IMR-90 (cell line): ENCODE measurements at regions not wholly inside any gene's neighbourhood (a gene's known extent, or its start where the extent isn't known, plus 50 kb on each side); places are given as distances from the start of the nearest gene placed in this dataset.

Experiments used
- BHLHE40 ChIP-seq: fragments of 150-350 bp; IDR thresholded peaks from 2 replicates; pipeline ENCODE4 v1.6.1; 2016; ENCODE audit warnings: mild to moderate bottlenecking, low read depth, low read length
- CEBPB ChIP-seq: IDR thresholded peaks from 2 replicates; pipeline ENCODE4 v1.6.1; 2012; ENCODE audit warnings: low read depth, low read length, improper control_type of control experiment
- CHD1 ChIP-seq: IDR thresholded peaks from 2 replicates; pipeline ENCODE4 v1.6.1; 2012; ENCODE audit warnings: low read depth, low read length, improper control_type of control experiment
- FOS ChIP-seq: fragments of 150-350 bp; IDR thresholded peaks from 2 replicates; pipeline ENCODE4 v1.6.1; 2016; ENCODE audit warnings: low read depth, low read length
- MAFK ChIP-seq: IDR thresholded peaks from 2 replicates; pipeline ENCODE4 v1.6.1; 2012; ENCODE audit warnings: low read depth, low read length, improper control_type of control experiment
- MXI1 ChIP-seq: IDR thresholded peaks from 2 replicates; pipeline ENCODE4 v1.6.1; 2012; ENCODE audit warnings: low read depth, mild to moderate bottlenecking, low read length, moderate library complexity, borderline replicate concordance
- POLR2A ChIP-seq: IDR thresholded peaks from 2 replicates; pipeline ENCODE4 v1.6.1; 2012; ENCODE audit warnings: mild to moderate bottlenecking, low read depth, low read length
- RAD21 ChIP-seq: IDR thresholded peaks from 2 replicates; pipeline ENCODE4 v1.6.1; 2012; ENCODE audit warnings: low read length, improper control_type of control experiment
- RCOR1 ChIP-seq: IDR thresholded peaks from 2 replicates; pipeline ENCODE4 v1.6.1; 2012; ENCODE audit warnings: mild to moderate bottlenecking, low read length, improper control_type of control experiment; ENCODE audit not compliant: insufficient replicate concordance
- RFX5 ChIP-seq: IDR thresholded peaks from 2 replicates; pipeline ENCODE4 v1.8.0; 2012; ENCODE audit warnings: low read depth, mild to moderate bottlenecking, low read length, moderate library complexity
- SMC3 ChIP-seq: fragments of 150-350 bp; IDR thresholded peaks from 2 replicates; pipeline ENCODE4 v1.6.1; 2016; ENCODE audit warnings: low read depth, mild to moderate bottlenecking, antibody characterized with exemption, low read length, moderate library complexity
- USF2 ChIP-seq: fragments of 150-350 bp; IDR thresholded peaks from 2 replicates; pipeline ENCODE4 v1.6.1; 2017; ENCODE audit warnings: mild to moderate bottlenecking, antibody characterized with exemption, low read length, low read depth
- TF ChIP-seq, protein P1 (sequence below): conservative IDR thresholded peaks from 2 replicates; pipeline ENCODE4 v1.5.1; 2012; ENCODE audit warnings: mild to moderate bottlenecking, low read depth, low read length, improper control_type of control experiment
- TF ChIP-seq, protein P2 (sequence below): fragments of 150-350 bp; IDR thresholded peaks from 2 replicates; pipeline ENCODE4 v1.6.1; 2016; ENCODE audit warnings: low read depth, mild to moderate bottlenecking, low read length, moderate library complexity, borderline replicate concordance

GRCh38 chr18:2139691-2140090 is 431.6 kb downstream of the METTL4 start:
- TF ChIP-seq MAFK, result no peak
- TF ChIP-seq, protein P1, sequence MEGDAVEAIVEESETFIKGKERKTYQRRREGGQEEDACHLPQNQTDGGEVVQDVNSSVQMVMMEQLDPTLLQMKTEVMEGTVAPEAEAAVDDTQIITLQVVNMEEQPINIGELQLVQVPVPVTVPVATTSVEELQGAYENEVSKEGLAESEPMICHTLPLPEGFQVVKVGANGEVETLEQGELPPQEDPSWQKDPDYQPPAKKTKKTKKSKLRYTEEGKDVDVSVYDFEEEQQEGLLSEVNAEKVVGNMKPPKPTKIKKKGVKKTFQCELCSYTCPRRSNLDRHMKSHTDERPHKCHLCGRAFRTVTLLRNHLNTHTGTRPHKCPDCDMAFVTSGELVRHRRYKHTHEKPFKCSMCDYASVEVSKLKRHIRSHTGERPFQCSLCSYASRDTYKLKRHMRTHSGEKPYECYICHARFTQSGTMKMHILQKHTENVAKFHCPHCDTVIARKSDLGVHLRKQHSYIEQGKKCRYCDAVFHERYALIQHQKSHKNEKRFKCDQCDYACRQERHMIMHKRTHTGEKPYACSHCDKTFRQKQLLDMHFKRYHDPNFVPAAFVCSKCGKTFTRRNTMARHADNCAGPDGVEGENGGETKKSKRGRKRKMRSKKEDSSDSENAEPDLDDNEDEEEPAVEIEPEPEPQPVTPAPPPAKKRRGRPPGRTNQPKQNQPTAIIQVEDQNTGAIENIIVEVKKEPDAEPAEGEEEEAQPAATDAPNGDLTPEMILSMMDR, result no peak
- TF ChIP-seq RFX5, result no peak
- TF ChIP-seq BHLHE40, result no peak
- TF ChIP-seq USF2, result no peak
- no peak for TF ChIP-seq FOS
- no peak for TF ChIP-seq SMC3
- no peak for TF ChIP-seq POLR2A
- TF ChIP-seq RAD21, result no peak
- TF ChIP-seq CEBPB, result peak; percentile 77
- TF ChIP-seq, protein P2, sequence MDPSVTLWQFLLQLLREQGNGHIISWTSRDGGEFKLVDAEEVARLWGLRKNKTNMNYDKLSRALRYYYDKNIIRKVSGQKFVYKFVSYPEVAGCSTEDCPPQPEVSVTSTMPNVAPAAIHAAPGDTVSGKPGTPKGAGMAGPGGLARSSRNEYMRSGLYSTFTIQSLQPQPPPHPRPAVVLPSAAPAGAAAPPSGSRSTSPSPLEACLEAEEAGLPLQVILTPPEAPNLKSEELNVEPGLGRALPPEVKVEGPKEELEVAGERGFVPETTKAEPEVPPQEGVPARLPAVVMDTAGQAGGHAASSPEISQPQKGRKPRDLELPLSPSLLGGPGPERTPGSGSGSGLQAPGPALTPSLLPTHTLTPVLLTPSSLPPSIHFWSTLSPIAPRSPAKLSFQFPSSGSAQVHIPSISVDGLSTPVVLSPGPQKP, result no peak
- no peak for TF ChIP-seq MXI1
- no peak for TF ChIP-seq CHD1
- no peak for TF ChIP-seq RCOR1
